Stimulated activated naive B cell treated with anti-CD40 and anti-IgM and Interleukin-4, amounts not matched to agents 10 μg/mL and 1 μg/mL and 100 μg/mL, for 72 hours (primary cell): ENCODE measurements at regions not wholly inside any gene's neighbourhood (a gene's known extent, or its start where the extent isn't known, plus 50 kb on each side); places are given as distances from the start of the nearest gene placed in this dataset.

Source experiments
- ATAC-seq, 2 donors: fragments of 150-1000 bp; cut with Tn5 transposase; replicated peaks; 2 replicates each; pipeline ENCODE4 v1.10.0; 2021; ENCODE audit warnings: moderate library complexity in 1 of 2
- DNase-seq: peaks from one replicate; pipeline ENCODE4 v3.0.0; 2021
- H3K27ac Mint-ChIP-seq: one replicate; pipeline ENCODE4 v1.8.0; 2022; ENCODE audit warnings: mild to moderate bottlenecking, mixed read lengths
- H3K27me3 Mint-ChIP-seq, 2 donors: one replicate each; pipeline ENCODE4 v1.8.0; 2022; ENCODE audit warnings: mixed read lengths in 2 of 2
- H3K36me3 Mint-ChIP-seq, 2 donors: one replicate each; pipeline ENCODE4 v1.8.0; 2022; ENCODE audit warnings: mixed read lengths in 2 of 2, mild to moderate bottlenecking in 1 of 2
- H3K4me1 Mint-ChIP-seq, 2 donors: one replicate each; pipeline ENCODE4 v1.8.0; 2022; ENCODE audit warnings: mixed read lengths in 2 of 2, mild to moderate bottlenecking in 1 of 2
- H3K4me3 Mint-ChIP-seq, 2 donors: one replicate each; pipeline ENCODE4 v1.8.0; 2022; ENCODE audit warnings: mild to moderate bottlenecking in 2 of 2, mixed read lengths in 2 of 2, moderate library complexity in 1 of 2
- H3K9me3 Mint-ChIP-seq, 2 donors: one replicate each; pipeline ENCODE4 v1.8.0; 2022; ENCODE audit warnings: mixed read lengths in 2 of 2, mild to moderate bottlenecking in 1 of 2

DNA sequence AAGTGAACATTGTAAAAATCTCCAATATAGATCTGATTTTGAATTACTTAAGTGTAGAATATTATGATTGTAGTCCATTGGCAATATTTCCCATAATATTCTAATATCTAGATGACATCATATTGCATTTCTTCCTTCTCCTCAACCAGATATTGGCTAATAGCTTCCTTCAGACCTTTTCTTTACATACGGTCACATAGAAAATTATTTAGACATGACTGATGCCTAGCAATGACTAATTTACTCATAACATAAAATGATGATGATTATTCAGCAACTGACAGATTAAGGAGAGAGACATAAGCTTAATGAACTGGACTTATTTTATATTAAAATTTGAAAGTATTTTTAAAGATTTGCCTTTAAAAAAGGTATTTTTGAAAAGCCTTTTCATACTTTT lies 1287.6 kb downstream of the STIM2 start:
- no peak for ATAC-seq
- H3K9me3 Mint-ChIP-seq: no peaks in the 10 kb centered on the region
- H3K4me1 Mint-ChIP-seq: no peaks in the 10 kb centered on the region
- H3K27ac Mint-ChIP-seq: no peak overlapping the region
- no peaks in the 10 kb centered on the region for H3K27me3 Mint-ChIP-seq
- no peak overlapping the region for H3K4me3 Mint-ChIP-seq
- no peak for DNase-seq
- H3K36me3 Mint-ChIP-seq: no peaks in the 10 kb centered on the region

DNA sequence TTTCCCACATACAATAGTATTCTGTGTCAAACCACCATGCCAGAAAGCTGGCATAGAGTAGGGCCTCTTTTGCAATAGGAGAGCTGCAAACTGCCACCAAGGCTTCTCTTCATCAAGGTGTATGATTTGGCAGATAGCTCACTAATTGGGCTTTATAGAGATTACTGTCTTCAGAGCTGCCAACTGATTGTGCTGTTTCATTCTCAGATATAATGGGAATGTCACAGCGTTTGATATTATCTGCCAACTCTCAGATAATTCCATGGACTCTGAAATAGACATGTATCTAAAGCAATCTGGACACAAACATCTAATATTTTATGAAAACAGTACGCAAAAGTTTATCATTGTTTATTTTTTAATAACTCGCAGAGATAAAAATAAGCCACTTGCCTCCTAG lies 1289.1 kb downstream of the STIM2 start:
- DNase-seq (no peak), ATAC-seq (no peak)
- H3K36me3 Mint-ChIP-seq: no peaks in the 10 kb centered on the region
- H3K4me3 Mint-ChIP-seq: no peak overlapping the region
- no peaks in the 10 kb centered on the region for H3K27me3 Mint-ChIP-seq
- no peaks in the 10 kb centered on the region for H3K4me1 Mint-ChIP-seq
- H3K9me3 Mint-ChIP-seq: no peaks in the 10 kb centered on the region
- no peak overlapping the region for H3K27ac Mint-ChIP-seq

GRCh38 chr4:28151314-28151713 lies 1290.7 kb downstream of the STIM2 start:
- Mint-ChIP-seq H3K9me3 (no peaks in the 10 kb centered on the region), H3K36me3 (no peaks in the 10 kb centered on the region), H3K27ac (no peak overlapping the region), H3K4me3 (no peak overlapping the region), H3K4me1 (no peaks in the 10 kb centered on the region), H3K27me3 (no peaks in the 10 kb centered on the region)
- DNase-seq (no peak), ATAC-seq (no peak)

DNA sequence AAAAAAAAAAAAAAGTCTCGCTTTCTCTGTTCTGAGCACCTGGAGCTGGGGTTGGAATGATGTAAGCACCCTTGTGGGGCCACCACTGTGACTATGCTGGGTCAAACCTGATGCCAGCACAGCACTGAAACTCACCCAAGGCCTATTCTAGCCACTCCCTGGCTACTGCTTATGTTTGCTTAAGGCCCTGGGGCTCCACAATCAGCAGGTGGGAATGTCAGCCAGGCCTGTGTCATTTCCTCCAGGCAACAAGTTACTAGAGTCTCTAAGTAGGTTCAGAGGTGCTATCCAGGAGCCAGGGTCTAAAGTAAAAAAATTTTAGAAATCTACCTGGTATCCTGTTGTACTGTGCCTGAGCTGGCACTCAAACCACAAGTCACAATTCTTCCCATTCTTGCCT lies 1306.8 kb downstream of the STIM2 start:
- no peaks in the 10 kb centered on the region for H3K36me3 Mint-ChIP-seq
- peaks cover 0 to 1% of the 10 kb centered on the region in 2 donors for H3K9me3 Mint-ChIP-seq

DNA sequence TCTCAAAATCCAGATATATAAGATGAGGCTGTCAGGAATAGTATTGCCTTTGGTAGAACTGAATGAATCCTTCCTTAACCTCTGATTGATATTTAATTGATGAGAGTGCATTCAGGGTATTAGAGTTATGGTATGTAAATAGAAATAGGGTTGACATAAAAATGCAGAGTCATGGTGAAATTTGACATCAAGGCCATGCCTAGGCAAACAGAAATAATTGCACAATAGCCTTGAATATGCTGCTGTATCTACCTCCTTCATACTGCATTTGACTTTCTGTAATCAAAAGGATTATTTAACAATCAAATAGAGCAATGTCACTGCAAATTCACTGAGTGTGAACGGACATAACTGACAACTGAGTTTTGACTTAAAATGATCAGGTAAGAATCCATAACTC lies 1316.3 kb downstream of the STIM2 start:
- ATAC-seq: no peak
- DNase-seq: no peak
- H3K27me3 Mint-ChIP-seq: no peaks in the 10 kb centered on the region
- H3K36me3 Mint-ChIP-seq: no peaks in the 10 kb centered on the region
- no peak overlapping the region for H3K4me3 Mint-ChIP-seq
- no peaks in the 10 kb centered on the region for H3K4me1 Mint-ChIP-seq
- no peak overlapping the region for H3K27ac Mint-ChIP-seq
- peaks cover 0 to 3% of the 10 kb centered on the region in 2 donors for H3K9me3 Mint-ChIP-seq

More for the DNA sequence above, 1306.8 kb downstream of the STIM2 start:
- H3K4me3 Mint-ChIP-seq: no peak overlapping the region
- no peaks in the 10 kb centered on the region for H3K4me1 Mint-ChIP-seq
- H3K27me3 Mint-ChIP-seq: no peaks in the 10 kb centered on the region
- no peak overlapping the region for H3K27ac Mint-ChIP-seq
- ATAC-seq (no peak), DNase-seq (no peak)

GRCh38 chr4:28177641-28178040 lies 1317.0 kb downstream of the STIM2 start:
- ATAC-seq (no peak), DNase-seq (no peak)
- H3K27me3 Mint-ChIP-seq: no peaks in the 10 kb centered on the region
- no peak overlapping the region for H3K4me3 Mint-ChIP-seq
- no peaks in the 10 kb centered on the region for H3K4me1 Mint-ChIP-seq
- no peak overlapping the region for H3K27ac Mint-ChIP-seq
- peaks cover 0 to 3% of the 10 kb centered on the region in 2 donors for H3K9me3 Mint-ChIP-seq
- no peaks in the 10 kb centered on the region for H3K36me3 Mint-ChIP-seq

DNA sequence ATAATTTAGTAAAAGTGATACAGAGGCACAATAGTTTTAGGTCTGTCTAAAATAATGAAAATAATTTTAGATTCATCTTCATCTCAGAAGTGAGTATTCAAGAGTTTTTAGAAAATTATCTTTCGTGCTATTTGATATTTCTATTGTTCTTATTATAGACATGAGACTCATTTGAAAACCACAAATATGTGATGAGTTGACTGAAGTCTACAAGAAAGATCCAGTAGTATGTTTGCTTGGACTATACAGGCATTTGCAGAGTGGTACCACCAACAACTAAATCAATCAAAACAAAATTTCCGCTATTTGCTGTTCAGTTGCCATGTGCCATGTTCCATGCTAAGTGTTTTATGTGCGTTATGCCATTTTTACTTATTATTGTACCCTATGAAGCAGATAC lies 1318.5 kb downstream of the STIM2 start:
- Mint-ChIP-seq H3K9me3 (peaks cover 0 to 5% of the 10 kb centered on the region in 2 donors), H3K27me3 (no peaks in the 10 kb centered on the region), H3K4me1 (no peaks in the 10 kb centered on the region), H3K36me3 (no peaks in the 10 kb centered on the region), H3K4me3 (no peak overlapping the region), H3K27ac (no peak overlapping the region)
- DNase-seq (no peak), ATAC-seq (no peak)

DNA sequence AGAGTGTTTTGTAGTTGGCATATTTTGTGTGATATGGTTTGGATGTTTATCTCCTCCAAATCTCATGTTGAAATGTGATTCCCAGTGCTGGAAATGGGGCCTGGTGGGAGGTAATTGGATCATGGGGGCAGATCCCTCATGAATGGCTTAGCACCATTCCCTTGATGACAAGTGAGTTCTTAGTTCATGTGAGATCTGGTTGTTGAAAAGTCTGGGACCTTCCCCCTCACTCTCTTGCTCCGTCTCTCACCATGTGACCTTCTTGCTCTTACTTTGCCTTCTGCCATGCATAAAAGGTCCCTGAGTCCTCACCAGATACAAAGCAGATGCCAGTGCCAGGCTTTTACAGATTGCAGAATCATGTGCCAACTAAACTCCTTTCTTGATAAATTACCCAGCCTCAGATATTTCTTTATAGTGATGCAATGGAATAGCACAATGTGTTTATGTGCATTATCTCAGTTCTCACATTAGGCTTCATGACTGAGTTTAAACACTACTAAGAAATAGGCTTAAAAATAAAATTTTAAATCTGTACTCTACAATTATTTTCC lies 1348.8 kb downstream of the STIM2 start:
- no peaks in the 10 kb centered on the region for H3K27me3 Mint-ChIP-seq
- ATAC-seq: no peak
- no peaks in the 10 kb centered on the region for H3K36me3 Mint-ChIP-seq
- H3K4me3 Mint-ChIP-seq: no peak overlapping the region
- H3K27ac Mint-ChIP-seq: no peak overlapping the region
- peaks cover 0 to 8% of the 10 kb centered on the region in 2 donors for H3K9me3 Mint-ChIP-seq
- no peaks in the 10 kb centered on the region for H3K4me1 Mint-ChIP-seq
- DNase-seq: no peak

GRCh38 chr4:28211676-28212470 lies 1351.2 kb downstream of the STIM2 start:
- H3K4me3 Mint-ChIP-seq: no peak overlapping the region
- no peak for ATAC-seq
- no peaks in the 10 kb centered on the region for H3K27me3 Mint-ChIP-seq
- H3K9me3 Mint-ChIP-seq: peaks cover 0 to 3% of the 10 kb centered on the region in 2 donors
- H3K27ac Mint-ChIP-seq: no peak overlapping the region
- no peaks in the 10 kb centered on the region for H3K4me1 Mint-ChIP-seq
- no peaks in the 10 kb centered on the region for H3K36me3 Mint-ChIP-seq
- DNase-seq: no peak

DNA sequence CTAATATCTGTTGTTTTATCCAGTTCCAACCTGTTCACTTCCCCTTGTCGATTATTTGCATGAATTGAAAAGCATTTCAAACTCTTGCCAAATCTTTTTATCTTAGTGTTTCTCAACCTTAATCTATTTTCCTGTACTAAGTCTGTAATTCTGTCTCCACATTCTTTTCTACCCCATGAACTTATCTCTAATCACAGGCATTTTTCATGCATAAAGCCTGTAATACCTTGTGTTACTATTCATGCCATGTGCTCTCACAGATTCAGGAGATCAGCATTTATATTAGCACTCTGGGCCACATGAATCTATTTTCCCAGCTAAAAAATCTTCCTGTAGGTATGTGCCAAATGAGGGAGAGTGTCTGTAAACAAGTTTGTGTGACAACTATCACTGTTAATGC lies 1360.9 kb downstream of the STIM2 start:
- Mint-ChIP-seq H3K4me1 (no peaks in the 10 kb centered on the region), H3K36me3 (no peaks in the 10 kb centered on the region), H3K27ac (no peak overlapping the region), H3K9me3 (no peaks in the 10 kb centered on the region), H3K27me3 (no peaks in the 10 kb centered on the region), H3K4me3 (no peak overlapping the region)
- DNase-seq (no peak), ATAC-seq (no peak)

- Mint-ChIP-seq H3K27me3 (no peaks in the 10 kb centered on the region), H3K4me3 (no peak overlapping the region), H3K36me3 (no peaks in the 10 kb centered on the region), H3K4me1 (no peaks in the 10 kb centered on the region), H3K9me3 (no peaks in the 10 kb centered on the region), H3K27ac (no peak overlapping the region)
- DNase-seq: no peak
- no peak for ATAC-seq
These were observed 1364.4 kb downstream of the STIM2 start for GRCh38 chr4:28225050-28225449.

DNA sequence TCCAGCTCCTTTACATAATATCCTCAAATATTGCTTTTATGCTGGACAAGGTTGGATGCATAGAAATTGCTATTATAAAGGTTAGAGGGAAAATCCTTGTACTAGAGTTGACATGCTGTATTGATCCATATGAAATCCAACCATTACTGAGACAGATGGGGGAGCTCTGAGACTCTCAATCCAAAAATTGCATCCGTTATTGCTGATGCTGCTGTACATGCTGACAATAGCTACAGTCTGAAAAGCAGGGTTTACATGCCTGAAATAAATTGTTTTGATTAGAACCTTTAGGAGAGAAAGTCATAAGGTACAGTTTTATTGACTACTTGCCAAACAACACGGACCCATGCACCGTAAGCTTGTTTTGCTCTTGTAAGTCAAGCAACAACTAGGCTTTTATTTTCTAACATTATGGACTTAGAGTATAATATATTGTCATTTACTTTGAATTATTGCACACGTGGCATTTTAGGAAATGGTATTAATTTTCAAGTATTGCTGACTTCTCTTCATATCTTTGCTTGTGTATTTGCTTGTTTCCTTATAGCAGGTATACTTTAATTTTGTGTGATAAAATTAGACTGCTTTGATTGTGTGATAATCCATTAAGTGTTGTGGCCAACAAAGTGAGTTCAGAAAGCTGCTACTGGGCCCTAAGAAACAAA lies 1365.2 kb downstream of the STIM2 start:
- Mint-ChIP-seq H3K27me3 (no peaks in the 10 kb centered on the region), H3K36me3 (no peaks in the 10 kb centered on the region), H3K4me1 (no peaks in the 10 kb centered on the region), H3K4me3 (no peak overlapping the region), H3K9me3 (no peaks in the 10 kb centered on the region), H3K27ac (no peak overlapping the region)
- DNase-seq: no peak
- no peak for ATAC-seq

GRCh38 chr4:28226962-28227361 lies 1366.3 kb downstream of the STIM2 start:
- no peaks in the 10 kb centered on the region for H3K4me1 Mint-ChIP-seq
- no peak overlapping the region for H3K4me3 Mint-ChIP-seq
- H3K9me3 Mint-ChIP-seq: no peaks in the 10 kb centered on the region
- ATAC-seq (no peak), DNase-seq (no peak)
- H3K27me3 Mint-ChIP-seq: no peaks in the 10 kb centered on the region
- H3K36me3 Mint-ChIP-seq: no peaks in the 10 kb centered on the region
- no peak overlapping the region for H3K27ac Mint-ChIP-seq

DNA sequence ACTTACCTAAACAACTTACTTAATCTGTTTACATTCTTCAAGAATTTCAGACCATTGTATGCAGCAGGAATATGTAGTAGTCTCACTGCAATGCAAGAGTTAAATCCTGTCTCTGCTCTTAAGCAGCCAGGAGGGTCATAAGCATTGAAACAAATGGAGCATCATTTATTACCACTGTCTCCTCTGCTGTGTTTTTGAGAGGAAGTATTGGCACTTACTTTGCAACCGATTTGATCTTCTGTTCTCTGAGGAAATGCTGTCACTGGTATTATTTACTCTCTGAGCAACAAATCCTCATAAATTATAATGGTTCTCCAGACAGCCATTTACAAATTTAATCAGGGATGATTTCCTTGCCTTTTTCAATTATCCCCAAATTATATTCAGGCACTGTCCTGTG lies 1367.1 kb downstream of the STIM2 start:
- H3K9me3 Mint-ChIP-seq: no peaks in the 10 kb centered on the region
- H3K4me3 Mint-ChIP-seq: no peak overlapping the region
- ATAC-seq (no peak), DNase-seq (no peak)
- no peaks in the 10 kb centered on the region for H3K36me3 Mint-ChIP-seq
- H3K27ac Mint-ChIP-seq: no peak overlapping the region
- no peaks in the 10 kb centered on the region for H3K27me3 Mint-ChIP-seq
- H3K4me1 Mint-ChIP-seq: no peaks in the 10 kb centered on the region
